ENCODE measurements at regions not wholly inside any gene's neighbourhood (a gene's known extent, or its start where the extent isn't known, plus 50 kb on each side); places are given as distances from the start of the nearest gene placed in this dataset.
"Not testable (repeated sequence)": the region's sequence is repeated elsewhere in the genome, so short reads cannot be mapped to it uniquely, and the experiment has no call there.

DNA sequence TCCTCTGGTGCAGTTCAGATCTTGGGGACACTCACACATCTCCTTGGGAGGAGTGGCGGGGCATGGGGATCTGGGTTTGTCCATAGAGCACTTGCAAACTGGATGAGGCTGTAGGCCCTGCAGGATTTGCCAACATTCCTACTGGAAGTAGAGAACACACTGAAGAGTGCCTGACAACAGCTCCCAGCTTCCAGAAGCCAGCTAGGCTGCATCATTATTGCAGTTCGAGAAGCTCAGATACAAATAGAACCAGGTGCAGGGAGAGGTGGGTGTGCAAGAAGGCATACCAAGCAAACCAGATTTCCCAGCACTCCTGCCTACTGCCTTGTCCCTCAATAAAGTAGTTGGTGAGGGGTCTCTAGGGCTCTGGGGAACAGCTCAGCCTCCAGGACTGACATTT lies 52.5 kb downstream of the RHOB start:
- no peaks in the 10 kb centered on the region for H3K36me3 ChIP-seq (ENCODE audit: insufficient read depth)
- no peak overlapping the region for H3K4me3 ChIP-seq (ENCODE audit: low read depth, low read length)
- no peak overlapping the region for H3K27ac ChIP-seq (ENCODE audit: low read depth)
- WGBS, result 94% methylated on average over 2 of the region's 2 CpGs
- H3K4me1 ChIP-seq (ENCODE audit: insufficient read depth), result no peaks in the 10 kb centered on the region
- no peak for DNase-seq (ENCODE audit: extremely low spot score)

DNA sequence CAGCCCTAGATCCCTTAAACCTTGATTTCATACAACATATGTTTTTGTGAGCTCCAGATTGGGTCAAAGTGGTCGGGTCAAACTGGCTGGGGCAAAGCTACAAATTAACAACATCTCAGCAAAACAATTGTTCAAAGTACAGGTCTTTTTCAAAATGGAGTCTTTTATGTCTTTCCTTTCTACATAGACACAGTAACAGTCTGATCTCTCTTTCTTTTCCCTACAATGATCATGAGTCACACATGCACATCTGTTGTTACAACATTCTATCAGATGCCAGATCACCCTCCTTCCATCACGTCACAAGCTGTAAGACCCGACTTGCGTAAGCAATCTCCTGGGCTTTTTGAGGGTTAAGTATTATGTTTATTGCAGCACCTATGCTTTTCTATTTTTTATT lies 55.1 kb downstream of the RHOB start:
- H3K4me3 ChIP-seq (ENCODE audit: low read depth, low read length), result no peak overlapping the region
- no peak overlapping the region for H3K27ac ChIP-seq (ENCODE audit: low read depth)
- 76% methylated on average over 4 of the region's 4 CpGs for WGBS
- no peaks in the 10 kb centered on the region for H3K36me3 ChIP-seq (ENCODE audit: insufficient read depth)
- DNase-seq (ENCODE audit: extremely low spot score), result no peak
- H3K4me1 ChIP-seq (ENCODE audit: insufficient read depth), result no peaks in the 10 kb centered on the region

DNA sequence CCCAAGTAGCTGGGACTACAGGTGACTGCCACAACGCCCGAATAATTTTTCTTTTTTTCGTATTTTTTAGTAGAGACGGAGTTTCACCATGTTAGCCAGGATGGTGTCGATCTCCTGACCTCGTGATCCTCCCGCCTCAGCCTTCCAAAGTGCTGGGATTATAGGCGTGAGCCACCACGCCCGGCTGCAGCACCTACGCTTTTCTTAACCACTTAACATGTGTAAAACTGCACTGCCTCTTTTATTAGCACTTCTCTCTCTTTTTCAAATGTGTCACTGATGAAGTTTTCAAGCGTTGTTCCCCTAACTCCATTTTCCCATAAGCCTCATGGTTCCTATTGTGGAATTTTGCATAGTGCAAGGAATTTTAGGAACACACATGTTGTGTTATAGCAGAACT lies 55.6 kb downstream of the RHOB start:
- H3K4me3 ChIP-seq (ENCODE audit: low read depth, low read length); H3K36me3 ChIP-seq (ENCODE audit: insufficient read depth); H3K27ac ChIP-seq (ENCODE audit: low read depth); DNase-seq (ENCODE audit: extremely low spot score); H3K4me1 ChIP-seq (ENCODE audit: insufficient read depth): not testable (repeated sequence)
- WGBS, result 89% methylated on average over 12 of the region's 12 CpGs

DNA sequence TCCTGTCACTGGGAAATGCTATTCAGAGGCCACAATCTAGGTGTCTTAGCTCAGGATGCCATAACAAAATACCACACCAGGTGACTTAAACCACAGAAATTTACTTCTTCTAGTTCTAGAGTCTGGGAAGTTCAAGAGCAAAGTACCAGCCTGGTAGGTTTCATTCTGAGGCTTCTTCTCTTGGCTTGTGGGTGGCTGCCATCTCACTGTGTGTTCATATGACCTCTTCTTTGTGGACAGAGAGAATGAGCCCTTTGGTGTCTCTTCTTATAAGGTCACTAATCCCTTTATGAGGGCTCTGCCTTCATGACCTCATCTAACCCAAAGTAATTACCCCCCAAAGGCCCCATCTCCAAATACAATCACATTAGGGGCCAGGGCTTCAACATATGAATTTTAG lies 57.3 kb downstream of the RHOB start:
- Histone ChIP-seq H3K36me3 (ENCODE audit: insufficient read depth) (no peaks in the 10 kb centered on the region), H3K4me3 (ENCODE audit: low read depth, low read length) (no peak overlapping the region), H3K4me1 (ENCODE audit: insufficient read depth) (no peaks in the 10 kb centered on the region), H3K27ac (ENCODE audit: low read depth) (no peak overlapping the region)
- no peak for DNase-seq (ENCODE audit: extremely low spot score)

DNA sequence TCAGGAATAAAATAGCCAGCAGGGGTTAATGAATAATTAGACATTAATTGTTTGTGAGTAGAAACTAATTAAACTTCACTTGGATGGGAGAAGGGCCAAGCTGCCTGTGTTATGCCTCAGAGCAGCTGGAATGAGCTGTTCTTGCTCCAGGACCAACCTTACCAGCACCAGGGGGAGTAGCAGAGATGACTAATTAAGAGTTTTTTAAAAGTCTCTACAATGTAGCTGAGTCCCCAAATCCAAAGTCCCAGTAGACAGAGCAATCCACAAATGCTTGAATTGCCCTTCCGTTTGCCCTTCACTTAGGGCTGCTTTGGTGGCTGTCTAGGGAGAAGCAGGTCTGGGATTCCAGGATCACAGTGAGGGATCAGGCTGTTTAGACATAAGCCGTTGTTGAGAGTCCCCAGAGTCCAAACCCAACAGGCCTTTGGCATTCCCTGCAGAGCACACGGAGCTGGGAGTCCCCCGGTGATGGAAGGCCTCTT lies 59.4 kb downstream of the RHOB start:
- Histone ChIP-seq H3K27ac (ENCODE audit: low read depth) (no peak overlapping the region), H3K4me3 (ENCODE audit: low read depth, low read length) (no peak overlapping the region), H3K36me3 (ENCODE audit: insufficient read depth) (no peaks in the 10 kb centered on the region), H3K4me1 (ENCODE audit: insufficient read depth) (no peaks in the 10 kb centered on the region)
- DNase-seq (ENCODE audit: extremely low spot score), result no peak
- WGBS, result 73% methylated on average over 4 of the region's 4 CpGs

DNA sequence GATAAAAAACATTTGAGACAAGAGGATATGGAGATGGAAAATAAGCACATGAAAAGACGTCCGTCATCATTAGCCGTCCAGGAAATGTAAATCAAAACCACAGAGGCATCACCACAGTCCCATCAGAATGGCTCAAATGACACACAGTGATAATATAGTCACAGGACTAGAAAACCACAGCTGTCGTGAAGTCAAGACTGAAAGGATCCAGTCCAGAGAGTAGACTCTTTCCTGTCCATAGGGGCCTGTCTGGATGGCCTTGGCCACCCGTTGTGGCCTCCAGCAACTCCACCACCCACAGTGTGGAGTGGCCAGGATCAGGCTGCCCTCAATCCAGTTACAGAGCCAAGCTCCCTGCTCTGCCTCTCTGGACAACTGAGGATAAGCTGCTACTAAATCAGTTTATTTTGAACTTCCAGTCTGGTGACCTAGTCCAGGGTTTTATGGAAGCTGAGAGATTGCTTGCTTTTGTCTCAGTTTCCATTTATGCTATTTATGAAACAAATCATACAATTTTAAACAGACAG lies 60.4 kb downstream of the RHOB start:
- 57% methylated on average over 5 of the region's 5 CpGs for WGBS
- H3K36me3 ChIP-seq (ENCODE audit: insufficient read depth), result no peaks in the 10 kb centered on the region
- DNase-seq (ENCODE audit: extremely low spot score), result no peak
- H3K27ac ChIP-seq (ENCODE audit: low read depth), result no peak overlapping the region
- no peaks in the 10 kb centered on the region for H3K4me1 ChIP-seq (ENCODE audit: insufficient read depth)
- H3K4me3 ChIP-seq (ENCODE audit: low read depth, low read length), result no peak overlapping the region

DNA sequence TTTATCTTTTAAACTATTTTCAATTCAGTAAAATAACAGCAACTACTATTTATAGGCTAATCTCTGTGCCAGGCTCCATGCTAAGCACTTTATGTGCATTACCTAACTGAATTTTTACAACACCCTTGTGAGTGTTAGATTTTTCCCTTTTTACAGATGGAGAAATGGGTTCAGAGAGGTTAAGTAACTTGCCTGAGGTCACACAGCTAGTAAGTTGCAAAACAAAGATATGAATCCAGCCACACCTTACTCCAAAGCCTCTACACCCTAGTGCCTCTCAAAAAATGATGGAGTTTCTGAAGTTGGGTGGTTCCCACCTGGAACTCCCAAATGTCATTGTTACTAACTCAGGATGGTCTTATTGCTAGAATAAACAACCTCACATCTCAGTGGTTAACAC lies 60.8 kb downstream of the RHOB start:
- H3K4me3 ChIP-seq (ENCODE audit: low read depth, low read length), result no peak overlapping the region
- no peak overlapping the region for H3K27ac ChIP-seq (ENCODE audit: low read depth)
- no peaks in the 10 kb centered on the region for H3K4me1 ChIP-seq (ENCODE audit: insufficient read depth)
- no peak for DNase-seq (ENCODE audit: extremely low spot score)
- H3K36me3 ChIP-seq (ENCODE audit: insufficient read depth), result no peaks in the 10 kb centered on the region

DNA sequence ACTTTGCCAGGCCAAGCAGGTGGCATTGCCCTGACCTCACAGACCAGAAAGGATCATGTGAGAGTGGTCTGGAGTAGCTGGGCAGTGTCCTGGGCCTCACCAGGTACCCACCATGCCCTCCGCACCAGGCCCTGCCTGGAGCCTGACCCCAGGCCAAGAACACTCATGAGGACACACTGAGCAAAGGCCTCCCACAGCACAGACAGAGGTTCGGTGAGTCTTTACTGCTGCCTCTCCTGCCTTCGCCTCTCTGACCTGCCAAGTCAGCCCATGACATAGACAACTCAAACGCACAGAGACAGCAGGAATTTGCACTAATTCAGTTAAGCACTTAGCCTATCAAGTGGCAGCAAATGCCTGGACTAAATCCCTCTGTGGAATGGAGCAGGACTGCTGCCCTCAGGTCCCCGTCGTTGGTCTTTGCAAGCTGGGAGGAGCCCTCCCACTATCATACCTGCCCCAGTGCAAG lies 62.5 kb downstream of the RHOB start:
- 91% methylated on average over 6 of the region's 6 CpGs for WGBS
- no peak for DNase-seq (ENCODE audit: extremely low spot score)
- Histone ChIP-seq H3K27ac (ENCODE audit: low read depth) (no peak overlapping the region), H3K36me3 (ENCODE audit: insufficient read depth) (no peaks in the 10 kb centered on the region), H3K4me3 (ENCODE audit: low read depth, low read length) (no peak overlapping the region), H3K4me1 (ENCODE audit: insufficient read depth) (no peaks in the 10 kb centered on the region)

DNA sequence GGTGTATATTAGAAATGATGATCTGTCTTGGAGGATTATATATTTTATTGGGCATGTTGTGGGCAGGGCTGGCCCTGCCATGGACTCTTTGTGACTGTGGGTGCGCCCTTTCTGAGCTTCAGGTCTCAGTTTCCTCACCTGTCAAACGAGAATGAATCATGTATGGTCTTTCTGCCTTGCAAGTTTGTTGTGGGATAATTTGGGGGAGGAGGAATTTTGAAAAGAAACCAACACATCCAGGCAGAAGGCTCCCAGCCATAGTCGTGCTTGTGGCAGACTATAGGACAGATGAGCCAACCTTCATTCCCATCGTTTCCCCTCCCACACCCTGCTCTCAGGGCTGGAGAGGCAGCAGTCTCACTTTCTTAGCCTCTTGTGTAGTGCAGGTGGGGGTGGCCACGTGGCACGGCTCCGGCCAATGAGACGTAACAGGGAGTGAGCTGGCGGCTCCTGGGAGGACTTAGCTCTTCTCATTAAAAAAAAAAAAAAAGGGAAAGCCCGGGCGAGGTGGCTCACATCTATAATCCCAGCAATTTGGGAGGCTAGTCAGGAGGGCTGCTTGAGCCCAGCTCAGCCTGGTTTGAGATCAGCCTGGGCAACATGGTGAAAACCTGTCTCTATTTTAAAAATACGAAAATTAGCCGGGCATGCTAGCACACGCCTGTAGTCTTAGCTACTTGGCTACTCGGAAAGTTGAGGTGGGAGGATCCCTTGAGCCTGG lies 63.1 kb downstream of the RHOB start:
- WGBS, result 60% methylated on average over 15 of the region's 15 CpGs
- DNase-seq (ENCODE audit: extremely low spot score), result no peak
- Histone ChIP-seq H3K36me3 (ENCODE audit: insufficient read depth) (no peaks in the 10 kb centered on the region), H3K27ac (ENCODE audit: low read depth) (no peak overlapping the region), H3K4me1 (ENCODE audit: insufficient read depth) (no peaks in the 10 kb centered on the region), H3K4me3 (ENCODE audit: low read depth, low read length) (no peak overlapping the region)

DNA sequence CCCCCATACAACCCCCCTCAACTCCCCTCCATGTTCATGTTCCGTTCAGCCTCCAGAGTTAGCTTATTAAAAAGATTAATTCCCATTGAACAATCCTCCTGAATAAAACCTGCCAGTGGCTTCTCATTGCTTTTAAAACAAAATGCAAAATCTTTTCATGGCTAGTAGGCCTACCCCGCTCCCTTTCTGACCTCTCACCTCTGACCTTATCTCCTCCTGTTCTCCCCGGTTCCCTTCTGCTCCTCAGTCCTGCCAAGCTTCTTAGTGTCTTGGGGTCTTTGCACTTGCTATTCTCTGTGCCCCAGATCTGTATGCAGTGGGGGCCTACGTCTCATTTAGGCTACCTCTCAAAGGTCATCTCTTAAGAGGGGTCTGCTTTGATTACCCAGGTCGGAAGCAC lies 64.3 kb downstream of the RHOB start:
- no peak for DNase-seq (ENCODE audit: extremely low spot score)
- no peaks in the 10 kb centered on the region for H3K36me3 ChIP-seq (ENCODE audit: insufficient read depth)
- 94% methylated on average over 5 of the region's 5 CpGs for WGBS
- H3K4me1 ChIP-seq (ENCODE audit: insufficient read depth), result no peaks in the 10 kb centered on the region
- H3K4me3 ChIP-seq (ENCODE audit: low read depth, low read length), result no peak overlapping the region
- H3K27ac ChIP-seq (ENCODE audit: low read depth), result no peak overlapping the region

DNA sequence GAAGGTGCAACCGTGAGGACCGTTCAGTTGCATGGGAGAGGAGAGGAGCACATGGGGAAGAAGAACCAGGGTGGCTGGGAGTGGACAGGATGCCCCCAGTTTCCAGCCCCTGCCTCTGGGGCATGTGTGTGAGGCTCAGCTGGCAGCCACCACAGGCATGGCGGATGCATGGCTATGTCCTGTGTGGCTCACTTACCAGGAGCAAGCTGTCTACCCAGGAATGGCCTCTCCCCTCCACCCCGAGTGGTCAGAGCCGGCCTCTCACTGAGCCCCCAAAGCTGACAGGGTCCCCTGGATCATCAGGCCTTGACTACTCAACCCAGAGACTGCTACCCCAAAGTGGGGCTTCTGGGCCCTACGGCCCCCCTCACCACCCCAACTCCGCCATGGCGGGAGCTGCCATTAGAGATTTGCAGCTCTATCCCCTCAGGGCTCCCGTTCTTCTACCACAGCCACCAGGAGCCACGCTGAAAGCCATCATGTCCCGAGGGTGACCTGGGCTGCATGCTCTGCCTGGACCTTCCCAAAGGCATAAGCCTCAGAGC lies 65.3 kb downstream of the RHOB start:
- Histone ChIP-seq H3K4me1 (ENCODE audit: insufficient read depth) (no peaks in the 10 kb centered on the region), H3K4me3 (ENCODE audit: low read depth, low read length) (no peak overlapping the region), H3K27ac (ENCODE audit: low read depth) (no peak overlapping the region), H3K36me3 (ENCODE audit: insufficient read depth) (no peaks in the 10 kb centered on the region)
- DNase-seq (ENCODE audit: extremely low spot score), result no peak
- 95% methylated on average over 11 of the region's 11 CpGs for WGBS

DNA sequence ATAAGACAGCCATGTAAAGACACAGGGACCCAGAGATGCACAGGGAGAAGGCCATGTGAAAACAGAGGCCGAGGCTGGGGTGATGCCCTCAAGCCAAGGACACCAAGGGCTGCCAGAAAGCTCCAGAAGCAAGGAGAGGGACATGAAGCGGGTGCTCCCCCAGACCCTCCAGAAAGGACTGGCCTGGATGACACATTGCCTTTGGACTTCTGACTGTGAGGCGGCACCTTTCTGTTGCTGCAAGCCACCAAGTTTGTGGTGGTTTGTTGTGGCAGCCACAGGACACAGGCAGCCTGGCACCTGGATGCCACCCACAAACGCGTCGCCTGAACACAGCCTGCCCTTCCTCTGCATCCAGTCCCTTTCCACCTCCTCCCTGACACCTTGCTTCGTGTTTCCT lies 67.1 kb downstream of the RHOB start:
- Histone ChIP-seq H3K4me3 (ENCODE audit: low read depth, low read length) (no peak overlapping the region), H3K4me1 (ENCODE audit: insufficient read depth) (no peaks in the 10 kb centered on the region), H3K36me3 (ENCODE audit: insufficient read depth) (no peaks in the 10 kb centered on the region), H3K27ac (ENCODE audit: low read depth) (no peak overlapping the region)
- DNase-seq (ENCODE audit: extremely low spot score), result no peak
- 96% methylated on average over 7 of the region's 7 CpGs for WGBS

DNA sequence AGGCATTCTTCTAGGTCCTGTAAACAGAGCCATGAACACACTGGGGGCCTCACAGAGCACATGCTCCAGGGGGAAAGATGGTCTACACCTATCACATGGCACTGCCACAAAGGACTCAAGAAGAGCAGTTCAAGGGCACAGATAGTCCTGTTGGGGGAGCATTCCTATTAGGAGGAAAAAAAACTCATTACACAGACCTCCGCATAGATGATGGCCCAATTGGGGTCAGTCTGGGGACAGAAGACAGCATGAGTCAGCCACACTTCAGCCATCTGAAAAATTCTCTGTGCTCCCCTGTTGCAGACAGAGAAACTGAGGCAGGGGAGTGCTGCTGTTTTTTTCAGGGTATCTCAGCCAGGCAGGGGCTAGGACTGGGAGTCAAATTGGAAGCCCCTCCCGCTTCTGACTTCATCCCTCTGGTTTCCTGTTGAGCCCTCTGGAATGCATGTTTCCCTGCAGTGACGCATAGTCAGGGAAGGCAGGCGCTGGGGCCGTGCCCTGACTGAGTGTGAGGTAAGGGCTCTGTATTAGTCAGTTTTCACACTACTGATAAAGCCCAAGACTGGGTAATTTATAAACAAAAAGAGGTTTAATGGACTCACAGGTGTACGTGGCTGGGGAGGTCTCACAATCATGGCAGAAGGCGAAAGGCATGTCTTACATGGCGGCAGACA lies 67.9 kb downstream of the RHOB start:
- no peaks in the 10 kb centered on the region for H3K36me3 ChIP-seq (ENCODE audit: insufficient read depth)
- no peak for DNase-seq (ENCODE audit: extremely low spot score)
- H3K27ac ChIP-seq (ENCODE audit: low read depth), result no peak overlapping the region
- H3K4me3 ChIP-seq (ENCODE audit: low read depth, low read length), result no peak overlapping the region
- H3K4me1 ChIP-seq (ENCODE audit: insufficient read depth), result no peaks in the 10 kb centered on the region
- WGBS, result 72% methylated on average over 8 of the region's 8 CpGs
